DMS53 (cell line): ENCODE measurements at regions not wholly inside any gene's neighbourhood (a gene's known extent, or its start where the extent isn't known, plus 50 kb on each side); places are given as distances from the start of the nearest gene placed in this dataset.

ENCODE experiments used
- DNase-seq: peaks from one replicate; lab custom pipeline; 2025; lab: John Stamatoyannopoulos, UW

DNA sequence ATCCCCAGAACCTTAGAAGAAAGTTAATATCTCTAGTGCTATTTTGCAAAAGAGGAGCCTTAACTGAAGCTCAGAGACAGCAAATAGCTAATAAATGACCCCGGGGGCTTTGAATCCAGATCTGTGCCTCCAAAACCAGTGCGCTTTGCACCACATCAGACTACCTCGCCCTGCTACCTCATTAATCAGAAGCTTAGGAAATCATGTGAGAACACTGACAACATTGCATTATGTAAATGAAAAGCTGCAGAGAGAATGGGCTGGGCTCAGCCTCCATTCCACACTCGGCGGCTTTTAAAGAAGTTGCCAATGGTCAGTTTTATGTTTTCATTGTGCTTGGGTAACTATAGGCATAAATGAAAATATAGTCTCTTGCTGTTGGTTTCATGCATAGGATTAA lies 54.0 kb upstream of the STMND1 start:
- no peak for DNase-seq

DNA sequence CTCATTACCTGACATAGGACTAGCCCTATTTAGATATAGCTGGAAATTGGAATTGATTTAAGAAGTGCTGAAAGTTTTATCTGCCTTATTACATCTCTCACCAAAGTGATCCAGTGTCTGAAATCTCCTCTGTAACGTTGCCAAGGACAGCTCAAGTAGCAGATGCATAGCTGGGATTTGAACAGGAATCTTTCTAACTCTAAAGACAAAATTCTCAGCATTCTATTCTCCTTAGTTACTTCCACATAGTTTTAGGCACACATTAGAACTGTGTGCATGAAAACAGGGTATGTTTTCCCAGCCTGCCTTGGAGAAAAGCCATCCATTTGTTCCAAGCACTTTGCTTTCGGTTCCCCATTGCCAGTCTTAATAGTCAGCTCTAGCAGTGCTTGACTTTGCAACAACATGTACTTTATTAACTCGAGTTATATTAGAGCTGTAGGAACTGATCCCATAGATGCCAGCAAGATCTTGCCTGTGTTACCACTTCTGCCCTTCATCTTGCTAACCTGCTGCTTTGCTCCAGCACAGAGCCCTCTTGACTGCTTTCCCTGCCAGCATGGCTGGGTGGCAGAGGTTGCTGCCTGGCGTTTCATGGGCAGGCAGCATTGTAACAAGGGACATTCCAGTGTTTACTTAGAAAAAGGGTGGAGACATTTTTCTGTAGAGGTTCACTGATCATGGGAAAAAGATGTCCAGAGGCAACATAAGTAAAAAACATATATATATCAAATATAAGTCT lies 56.1 kb upstream of the STMND1 start:
- peak; percentile 11 for DNase-seq

DNA sequence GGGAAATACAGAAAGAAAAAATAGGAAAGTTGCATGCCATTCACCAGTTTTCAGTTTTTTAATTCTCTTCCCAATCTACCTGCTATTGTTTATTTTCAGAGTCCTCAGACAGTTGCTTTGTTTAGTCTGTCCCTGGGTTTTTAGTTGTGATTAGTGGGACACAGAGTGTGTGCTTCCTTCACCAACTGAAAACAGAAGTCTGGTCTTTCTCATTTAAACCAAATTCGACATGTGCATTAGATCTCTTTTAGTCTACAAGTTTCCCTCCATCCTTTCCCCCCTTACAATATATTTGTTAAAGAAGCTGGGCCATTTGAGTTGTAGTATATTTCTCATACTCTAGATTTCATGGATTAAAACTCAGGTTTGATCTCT lies 58.7 kb upstream of the STMND1 start:
- no peak for DNase-seq

DNA sequence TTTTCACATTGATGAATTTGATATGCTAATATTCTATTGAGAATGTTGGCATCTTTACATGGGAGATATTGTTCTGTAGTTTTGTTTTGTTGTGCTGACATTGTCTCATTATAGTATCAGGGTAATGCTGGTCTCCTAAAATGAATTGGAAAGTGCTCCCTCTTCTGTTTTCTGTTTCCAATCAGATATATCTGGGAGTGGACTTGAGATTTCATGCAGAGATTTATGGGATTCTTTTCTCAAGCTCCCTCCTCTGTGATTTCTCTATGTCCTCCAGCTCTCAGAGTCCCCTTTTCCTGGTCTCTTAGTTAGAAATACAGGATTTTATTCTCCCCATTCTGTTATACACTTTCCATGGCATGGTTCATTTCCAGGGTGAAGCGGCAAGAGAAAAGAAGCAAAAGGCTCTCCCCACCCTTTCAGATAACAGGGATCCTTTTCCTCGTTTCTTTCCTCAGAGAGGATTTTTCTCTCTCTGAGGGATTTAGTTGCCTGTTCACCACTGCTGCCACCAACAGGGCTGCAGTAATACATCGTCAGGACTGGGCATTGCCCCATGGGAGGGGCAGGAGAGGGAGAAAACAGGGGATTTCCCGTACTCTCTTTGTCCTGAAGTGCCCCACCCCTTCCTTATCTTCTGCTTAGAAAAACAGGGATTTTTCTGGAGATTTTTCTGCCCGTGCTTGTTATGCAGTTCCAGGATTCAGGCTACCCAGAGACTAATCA lies 59.3 kb upstream of the STMND1 start:
- peak; percentile 60 for DNase-seq

DNA sequence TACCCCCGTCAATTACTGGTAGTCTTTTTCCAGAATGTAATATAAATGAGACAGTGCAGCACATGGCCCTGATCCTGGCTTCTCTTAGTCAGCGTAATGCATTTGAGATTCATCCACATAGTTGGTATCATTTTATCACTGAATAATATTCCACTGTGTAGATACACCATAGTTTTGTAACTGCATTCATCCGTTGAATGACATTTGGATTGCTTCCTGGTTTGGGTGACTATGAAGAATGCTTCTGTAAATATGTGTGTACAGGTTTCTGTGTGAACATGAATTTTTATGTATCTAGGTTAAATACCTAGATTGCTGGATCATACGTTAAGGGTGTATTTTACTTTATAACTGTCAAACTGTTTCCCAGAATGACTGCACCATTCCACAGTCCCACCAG lies 62.6 kb upstream of the STMND1 start:
- DNase-seq, result no peak

- DNase-seq, result no peak
Observed at GRCh38 chr6:17038316-17038715, 63.5 kb upstream of the STMND1 start.

GRCh38 chr6:17036065-17036393 lies 65.8 kb upstream of the STMND1 start:
- DNase-seq, result no peak

GRCh38 chr6:17035257-17036064 lies 66.4 kb upstream of the STMND1 start:
- DNase-seq, result peak; percentile 51

- no peak for DNase-seq
Observed at GRCh38 chr6:17033746-17034145, 68.1 kb upstream of the STMND1 start.

DNA sequence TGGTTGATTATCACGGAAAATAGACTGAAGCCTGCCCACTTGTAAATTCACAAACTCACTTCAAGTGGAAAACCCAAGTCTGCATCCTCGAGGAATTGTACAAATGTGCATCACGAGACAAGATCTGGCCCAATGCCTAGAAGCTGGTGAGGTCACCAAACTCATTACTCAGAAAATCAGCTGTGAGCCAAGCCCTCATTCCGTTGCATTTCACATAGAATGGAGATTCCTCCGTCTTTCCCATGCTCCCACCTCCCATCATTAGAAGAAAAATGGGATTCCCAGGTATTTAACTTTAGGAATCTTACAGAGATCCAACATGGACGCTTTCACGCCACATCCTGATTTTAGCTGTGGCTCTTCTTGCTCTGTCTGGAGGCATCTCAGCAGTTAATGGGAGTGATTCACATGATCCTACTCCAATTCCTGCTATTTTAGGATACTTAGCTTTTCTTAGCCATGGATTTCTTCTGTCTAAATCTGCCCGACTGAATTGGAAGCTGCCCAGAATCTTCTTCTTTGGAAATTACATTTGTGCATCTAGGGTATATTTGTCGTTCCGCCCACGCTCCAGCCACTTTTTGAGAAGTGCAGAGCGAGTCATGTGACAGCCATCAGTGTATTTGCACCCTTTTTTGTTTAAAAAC lies 68.7 kb upstream of the STMND1 start:
- no peak for DNase-seq

- DNase-seq, result no peak
Observed at GRCh38 chr6:17032590-17032987, 69.3 kb upstream of the STMND1 start.

DNA sequence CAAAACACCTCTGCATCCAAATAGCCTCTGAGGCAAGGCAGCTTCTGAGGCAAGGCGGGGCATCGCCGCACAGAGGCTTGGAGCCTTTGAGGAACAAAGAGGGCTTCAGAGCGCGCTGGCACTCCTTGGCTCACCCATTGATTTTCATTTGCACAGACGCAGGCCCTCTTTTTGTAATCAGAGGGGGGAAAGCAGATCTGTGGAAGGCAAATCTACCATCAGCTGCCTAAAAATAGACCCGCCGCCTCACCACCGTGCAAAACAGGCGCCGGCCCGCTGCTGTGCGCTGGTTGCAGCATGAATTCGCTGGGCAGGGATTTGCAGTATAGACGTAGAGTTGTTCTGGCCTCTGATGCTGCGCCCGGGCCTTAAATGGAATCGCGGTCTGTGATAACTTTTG lies 69.9 kb upstream of the STMND1 start:
- DNase-seq, result no peak

- no peak for DNase-seq
Observed at GRCh38 chr6:17027441-17027840, 74.4 kb upstream of the STMND1 start.

- DNase-seq, result no peak
Observed at GRCh38 chr6:17022604-17023003, 79.2 kb upstream of the STMND1 start.

DNA sequence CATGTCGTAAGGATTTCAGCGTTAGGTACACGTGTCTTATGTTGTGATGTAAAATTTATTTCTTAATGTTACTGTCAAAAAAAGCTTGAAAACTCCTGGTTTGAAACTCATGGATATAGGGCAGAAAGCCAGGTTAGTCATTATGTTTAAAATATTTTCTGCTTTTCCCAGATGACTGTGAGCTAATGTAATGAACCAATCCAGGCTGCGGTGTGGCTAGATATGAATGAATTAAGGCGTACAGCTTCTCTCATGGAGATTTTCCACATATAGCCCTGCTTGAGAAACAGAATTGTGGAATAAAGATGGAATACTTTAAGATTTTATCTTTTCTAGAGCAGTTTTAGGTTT lies 80.3 kb upstream of the STMND1 start:
- DNase-seq, result no peak

DNA sequence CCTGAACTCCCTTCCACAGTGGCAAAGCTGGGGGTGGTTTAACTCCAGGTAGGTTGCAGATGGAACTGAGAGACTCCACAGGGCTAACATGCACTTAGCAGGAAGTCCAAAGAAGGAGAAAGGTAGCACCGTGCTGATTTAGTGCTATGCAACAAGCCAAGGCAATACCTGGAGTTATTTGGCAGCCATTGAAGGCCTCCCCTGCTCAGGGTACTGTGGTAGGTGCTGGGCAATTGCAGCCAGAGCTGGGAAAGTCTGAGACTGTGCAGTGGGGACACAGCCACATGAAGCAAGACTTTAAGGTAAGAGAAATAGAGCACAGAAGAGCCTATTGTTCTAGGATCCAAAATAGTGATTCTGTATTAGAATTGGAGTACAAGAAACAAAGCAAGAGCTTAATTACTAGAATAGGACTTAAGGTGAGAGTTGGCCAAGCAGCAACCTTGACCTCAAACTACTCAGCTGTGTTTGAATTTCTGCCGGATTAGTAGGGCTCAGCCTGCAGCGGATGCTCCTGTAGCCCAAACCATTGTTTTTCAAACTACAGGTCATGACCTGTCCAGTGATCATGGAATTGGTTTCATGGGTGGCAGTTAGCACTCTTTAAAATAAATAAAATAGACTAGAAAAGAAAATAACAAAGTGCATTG lies 80.8 kb upstream of the STMND1 start:
- no peak for DNase-seq

GRCh38 chr6:17018425-17018824 lies 83.4 kb upstream of the STMND1 start:
- no peak for DNase-seq

DNA sequence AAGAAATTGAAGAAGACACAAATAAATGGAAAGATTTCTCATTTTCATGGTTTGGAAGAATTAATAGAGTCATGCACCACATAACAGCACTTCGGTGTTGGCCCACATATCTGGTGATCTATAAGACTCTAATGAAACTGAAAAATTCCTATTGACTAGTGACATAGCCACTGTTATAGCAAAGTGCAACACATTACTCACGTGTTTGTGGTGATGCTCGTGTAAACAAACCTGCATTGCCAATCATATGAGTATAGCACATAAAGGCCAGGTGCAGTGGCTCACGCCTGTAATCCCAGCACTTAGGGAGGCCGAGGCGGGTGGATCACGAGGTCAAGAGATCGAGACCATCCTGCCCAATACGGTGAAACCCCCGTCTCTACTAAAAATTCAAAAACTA lies 84.4 kb upstream of the STMND1 start:
- peak; percentile 18 for DNase-seq

- no peak for DNase-seq
Observed at GRCh38 chr6:17015551-17016381, 86.1 kb upstream of the STMND1 start.

- no peak for DNase-seq
Observed at GRCh38 chr6:17015144-17015543, 86.7 kb upstream of the STMND1 start.

DNA sequence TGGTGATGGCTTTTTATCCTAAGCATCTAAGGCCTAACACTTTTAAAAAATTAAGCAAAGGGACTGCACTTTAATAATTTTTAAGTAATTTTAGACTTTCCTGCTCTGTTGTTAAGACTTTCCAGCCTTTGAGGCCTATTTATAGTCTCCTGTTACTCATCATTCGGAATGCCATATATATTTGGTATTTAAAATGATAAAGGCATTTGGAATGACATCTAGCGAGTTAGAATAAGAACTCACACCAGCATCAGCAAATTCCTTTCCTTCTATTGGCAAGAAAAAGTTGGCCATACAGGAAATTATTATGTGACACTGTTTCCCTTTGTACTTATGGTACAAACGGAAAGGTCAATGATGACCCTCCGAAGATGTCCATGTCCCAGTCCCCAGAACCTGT lies 88.1 kb upstream of the STMND1 start:
- DNase-seq, result no peak
